ENCODE measurements at regions not wholly inside any gene's neighbourhood (a gene's known extent, or its start where the extent isn't known, plus 50 kb on each side); places are given as distances from the start of the nearest gene placed in this dataset.

- no peak overlapping the region for H3K4me3 ChIP-seq (ENCODE audit: low read depth, poor library complexity, severe bottlenecking)
- intact Hi-C loops (cut with DNase I; ENCODE audit: low total_unique reads) = no loop called here
- DNase-seq (ENCODE audit: low spot score in 2 of 2) = peak in 1 of 2 donors; percentile 54
- 87 to 88% methylated on average over 10 of the region's 10 CpGs for WGBS, 2 donors
- TF ChIP-seq POLR2A (IDR thresholded peaks at IDR 0.05) (no peak), CTCF (IDR thresholded peaks at IDR 0.05) (no peak)
Measured at GRCh38 chr5:3301306-3301705, 294.3 kb upstream of the IRX1 start.

- intact Hi-C loops (cut with DNase I; ENCODE audit: low total_unique reads) = no loop called here
- TF ChIP-seq CTCF (IDR thresholded peaks at IDR 0.05) (no peak), POLR2A (IDR thresholded peaks at IDR 0.05) (no peak)
- H3K4me3 ChIP-seq (ENCODE audit: low read depth, poor library complexity, severe bottlenecking) = no peak overlapping the region
- DNase-seq (ENCODE audit: low spot score in 2 of 2) = no peak
- WGBS, 2 donors = 62 to 65% methylated on average over 13 of the region's 13 CpGs
Measured at GRCh38 chr5:3300726-3301125, 294.9 kb upstream of the IRX1 start.

GRCh38 chr5:3299441-3299840, 296.2 kb upstream of the IRX1 start:
- 86 to 92% methylated on average over 7 of the region's 7 CpGs for WGBS, 2 donors
- intact Hi-C loops (cut with DNase I; ENCODE audit: low total_unique reads) = no loop called here
- TF ChIP-seq CTCF (IDR thresholded peaks at IDR 0.05) (no peak), POLR2A (IDR thresholded peaks at IDR 0.05) (no peak)
- DNase-seq (ENCODE audit: low spot score in 2 of 2) = peak in 1 of 2 donors; percentile 57
- no peak overlapping the region for H3K4me3 ChIP-seq (ENCODE audit: low read depth, poor library complexity, severe bottlenecking)

- no peak for TF ChIP-seq POLR2A (IDR thresholded peaks at IDR 0.05)
- no peak for TF ChIP-seq CTCF (IDR thresholded peaks at IDR 0.05)
- 88 to 95% methylated on average over 3 of the region's 3 CpGs for WGBS, 2 donors
- DNase-seq (ENCODE audit: low spot score in 2 of 2) = peak in 1 of 2 donors; percentile 32
- H3K4me3 ChIP-seq (ENCODE audit: low read depth, poor library complexity, severe bottlenecking) = no peak overlapping the region
- intact Hi-C loops (cut with DNase I; ENCODE audit: low total_unique reads) = no loop called here
Measured at GRCh38 chr5:3297853-3298252, 297.8 kb upstream of the IRX1 start.

- TF ChIP-seq CTCF (IDR thresholded peaks at IDR 0.05) = no peak
- TF ChIP-seq POLR2A (IDR thresholded peaks at IDR 0.05) = no peak
- peak in 1 of 2 donors; percentile 49 for DNase-seq (ENCODE audit: low spot score in 2 of 2)
- intact Hi-C loops (cut with DNase I; ENCODE audit: low total_unique reads) = no loop called here
- 93 to 94% methylated on average over 18 of the region's 18 CpGs for WGBS, 2 donors
- no peak overlapping the region for H3K4me3 ChIP-seq (ENCODE audit: low read depth, poor library complexity, severe bottlenecking)
Measured at GRCh38 chr5:3288325-3288724, 307.3 kb upstream of the IRX1 start.

GRCh38 chr5:3287516-3287915, 308.1 kb upstream of the IRX1 start:
- H3K4me3 ChIP-seq (ENCODE audit: low read depth, poor library complexity, severe bottlenecking) = no peak overlapping the region
- no peak for TF ChIP-seq POLR2A (IDR thresholded peaks at IDR 0.05)
- no peak for TF ChIP-seq CTCF (IDR thresholded peaks at IDR 0.05)
- DNase-seq (ENCODE audit: low spot score in 2 of 2) = peak in 1 of 2 donors; percentile 52
- WGBS, 2 donors = 76 to 80% methylated on average over 9 of the region's 9 CpGs
- intact Hi-C loops (cut with DNase I; ENCODE audit: low total_unique reads) = no loop called here

Data from lower leg skin (tissue), 4 donors.